ENCODE measurements at regions not wholly inside any gene's neighbourhood (a gene's known extent, or its start where the extent isn't known, plus 50 kb on each side); places are given as distances from the start of the nearest gene placed in this dataset.

GRCh38 chr16:79903471-79903870 lies 302.9 kb upstream of the MAF start:
- Histone ChIP-seq H3K79me2 (ENCODE audit: insufficient read depth, low read length) (no peaks in the 10 kb centered on the region), H2BK5ac (ENCODE audit: insufficient read length, low read length) (no peak overlapping the region), H4K20me1 (ENCODE audit: control insufficient read depth, insufficient read depth, insufficient read length) (no peaks in the 10 kb centered on the region), H3K18ac (ENCODE audit: insufficient read length, low read depth, low read length) (no peak overlapping the region), H3K27ac (ENCODE audit: insufficient read length, low read depth, low read length) (no peak overlapping the region), H3K9ac (ENCODE audit: extremely low read depth, insufficient read length, low read length) (no peak overlapping the region), H3K23me2 (ENCODE audit: insufficient read length, low read depth, low read length, poor library complexity, severe bottlenecking) (no peaks in the 10 kb centered on the region), H4K91ac (ENCODE audit: insufficient read length, low read depth, low read length) (no peak overlapping the region), H2BK12ac (ENCODE audit: insufficient read length, low read depth, low read length) (no peak overlapping the region), H2BK15ac (ENCODE audit: low read depth, low read length) (no peak overlapping the region), H3K56ac (ENCODE audit: insufficient read length, low read depth, low read length) (no peak overlapping the region), H4K8ac (replicated peaks; ENCODE audit: insufficient read length, low read depth, low read length) (no peak overlapping the region), H3K14ac (ENCODE audit: insufficient read depth, low read length) (no peak overlapping the region), H3K9me3 (ENCODE audit: control insufficient read depth, low read depth, low read length) (no peaks in the 10 kb centered on the region), H2BK20ac (ENCODE audit: low read depth, low read length, poor library complexity, severe bottlenecking) (no peak overlapping the region), H3K4me2 (ENCODE audit: insufficient read depth, insufficient read length, low read length) (no peak overlapping the region), H3K27me3 (ENCODE audit: insufficient read depth, low read length) (no peaks in the 10 kb centered on the region), H3K4ac (ENCODE audit: low read depth, low read length) (no peak overlapping the region), H3T11ph (ENCODE audit: low read length) (no peak overlapping the region), H2BK120ac (ENCODE audit: low read depth, low read length, poor library complexity, severe bottlenecking) (no peak overlapping the region), H3K23ac (ENCODE audit: insufficient read length, low read depth, low read length) (no peak overlapping the region), H4K5ac (ENCODE audit: insufficient read length, low read depth, low read length) (no peak overlapping the region), H2AK5ac (ENCODE audit: insufficient read length, low read length) (no peak overlapping the region), H3K4me1 (ENCODE audit: insufficient read depth, low read length) (0 out of 2 replicates have a peak, but pooled peaks cover 4% of the 10 kb centered on the region), H2AFZ (ENCODE audit: low read length) (no peak overlapping the region), H3K79me1 (ENCODE audit: insufficient read depth, low read depth, low read length, poor library complexity, severe bottlenecking) (no peaks in the 10 kb centered on the region)
- Mint-ChIP-seq H3K27me3 (ENCODE audit: low read depth) (no peaks in the 10 kb centered on the region), H3K27ac (no peak overlapping the region), H3K36me3 (ENCODE audit: insufficient read depth in 1 of 3, low read depth in 3 of 3) (peaks cover 0 to 1% (median 0%) of the 10 kb centered on the region in 3 experiments; a peak in 1 of 7 replicates), H3K4me1 (peaks cover 5 to 7% of the 10 kb centered on the region in 2 experiments; a peak in 1 of 4 replicates), H3K4me3 (no peak overlapping the region), H3K9me3 (peaks cover 2 to 3% of the 10 kb centered on the region in 2 experiments; a peak in 1 of 5 replicates)
- TF ChIP-seq CTCF (conservative IDR thresholded peaks at IDR 0.05) = no peak
- no CpG with 5 or more reads among the region's 1 CpG for WGBS (ENCODE audit: extremely low coverage, insufficient read length, low lambda C conversion rate)
- DNase-seq = no peak

Measured in H9 (cell line).